Testis (tissue), 2 donors: ENCODE measurements at regions not wholly inside any gene's neighbourhood (a gene's known extent, or its start where the extent isn't known, plus 50 kb on each side); places are given as distances from the start of the nearest gene placed in this dataset.

Source experiments
- DNase-seq: peaks from one replicate; pipeline ENCODE4 v3.0.0-alpha.2; 2019
- H3K27ac ChIP-seq, 2 donors: fragments of 200-600 bp; sonication (generic); one replicate each; pipeline ENCODE4 v1.5.1; 2019
- H3K27me3 ChIP-seq: fragments of 200-600 bp; sonication (generic); one replicate; pipeline ENCODE4 v1.5.1; 2019
- H3K36me3 ChIP-seq: fragments of 200-600 bp; sonication (generic); one replicate; pipeline ENCODE4 v1.5.1; 2017; ENCODE audit warnings: low read depth; ENCODE audit errors: missing control alignments
- H3K4me1 ChIP-seq: fragments of 200-600 bp; sonication (generic); one replicate; pipeline ENCODE4 v1.5.1; 2019
- H3K4me3 ChIP-seq, 2 donors: fragments of 200-600 bp; sonication (generic); one replicate each; pipeline ENCODE4 v1.5.1; 2017 to 2019
- H3K9me3 ChIP-seq: fragments of 200-600 bp; sonication (generic); one replicate; pipeline ENCODE4 v1.5.1; 2017
- POLR2A ChIP-seq: fragments of 450-650 bp; IDR thresholded peaks from one replicate; pipeline ENCODE4 v1.6.1; 2017; ENCODE audit warnings: antibody characterized with exemption, mild to moderate bottlenecking, moderate library complexity
- WGBS, 2 donors: methylation state at CpG; one replicate each; pipeline ENCODE4 v1.1.5; 2018; 5-methylcytosine and 5-hydroxymethylcytosine counted together
- intact Hi-C: fragments of 100-400 bp; cut with DNase I; formaldehyde crosslinking; loops from one replicate; pipeline ENCODE4 v1.15.1; 2023; ENCODE audit warnings: low total_unique reads
- TF ChIP-seq, protein P1 (sequence below), 3 experiments: fragments of 450-650 bp in 2 of 3; fragments of 200-600 bp in 1 of 3; sonication (generic) in 1 of 3; IDR thresholded peaks; one replicate each; pipeline ENCODE4 v1.5.1; 2016 to 2019; ENCODE audit warnings: antibody characterized with exemption in 3 of 3, mild to moderate bottlenecking in 2 of 3, moderate library complexity in 1 of 3

DNA sequence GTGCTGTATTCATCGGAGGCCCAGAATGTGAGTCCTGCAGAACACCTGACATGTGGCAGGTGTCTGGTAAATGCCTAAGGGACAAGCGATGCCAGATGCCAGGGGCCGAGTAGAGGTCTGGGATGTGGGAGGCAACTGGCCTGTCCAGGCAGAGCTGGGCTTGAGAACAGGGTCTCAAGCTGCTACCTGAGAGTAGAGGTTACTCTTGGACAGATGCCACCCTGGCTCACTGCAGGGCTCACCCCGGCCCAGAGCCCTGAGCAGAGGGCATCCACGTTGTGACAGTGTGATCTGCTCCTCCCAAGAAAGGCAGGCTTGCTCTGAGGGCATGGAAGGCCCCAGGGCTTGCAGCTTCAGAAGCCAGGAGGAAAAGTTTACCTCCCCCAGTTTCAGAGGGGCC lies 692.0 kb upstream of the ID2 start:
- Histone ChIP-seq H3K27ac (no peak overlapping the region), H3K36me3 (no peaks in the 10 kb centered on the region), H3K27me3 (no peaks in the 10 kb centered on the region), H3K4me1 (no peaks in the 10 kb centered on the region), H3K9me3 (no peaks in the 10 kb centered on the region), H3K4me3 (no peak overlapping the region)
- intact Hi-C loops = no loop called here
- TF ChIP-seq, protein P1, sequence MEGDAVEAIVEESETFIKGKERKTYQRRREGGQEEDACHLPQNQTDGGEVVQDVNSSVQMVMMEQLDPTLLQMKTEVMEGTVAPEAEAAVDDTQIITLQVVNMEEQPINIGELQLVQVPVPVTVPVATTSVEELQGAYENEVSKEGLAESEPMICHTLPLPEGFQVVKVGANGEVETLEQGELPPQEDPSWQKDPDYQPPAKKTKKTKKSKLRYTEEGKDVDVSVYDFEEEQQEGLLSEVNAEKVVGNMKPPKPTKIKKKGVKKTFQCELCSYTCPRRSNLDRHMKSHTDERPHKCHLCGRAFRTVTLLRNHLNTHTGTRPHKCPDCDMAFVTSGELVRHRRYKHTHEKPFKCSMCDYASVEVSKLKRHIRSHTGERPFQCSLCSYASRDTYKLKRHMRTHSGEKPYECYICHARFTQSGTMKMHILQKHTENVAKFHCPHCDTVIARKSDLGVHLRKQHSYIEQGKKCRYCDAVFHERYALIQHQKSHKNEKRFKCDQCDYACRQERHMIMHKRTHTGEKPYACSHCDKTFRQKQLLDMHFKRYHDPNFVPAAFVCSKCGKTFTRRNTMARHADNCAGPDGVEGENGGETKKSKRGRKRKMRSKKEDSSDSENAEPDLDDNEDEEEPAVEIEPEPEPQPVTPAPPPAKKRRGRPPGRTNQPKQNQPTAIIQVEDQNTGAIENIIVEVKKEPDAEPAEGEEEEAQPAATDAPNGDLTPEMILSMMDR (IDR thresholded peaks at IDR 0.05) = no peak
- no peak for DNase-seq
- WGBS, 2 donors = 92 to 97% methylated on average over 4 to 5 of the region's 5 CpGs

GRCh38 chr2:7992612-7993602 lies 688.9 kb upstream of the ID2 start:
- H3K27me3 ChIP-seq = no peaks in the 10 kb centered on the region
- H3K9me3 ChIP-seq = no peaks in the 10 kb centered on the region
- DNase-seq = no peak
- peaks cover 4% of the 10 kb centered on the region for H3K4me1 ChIP-seq
- no peak for TF ChIP-seq POLR2A
- H3K27ac ChIP-seq = no peak overlapping the region
- intact Hi-C loops = no loop called here
- no peak overlapping the region for H3K4me3 ChIP-seq
- WGBS, 2 donors = 67 to 76% methylated on average over 5 of the region's 5 CpGs
- no peaks in the 10 kb centered on the region for H3K36me3 ChIP-seq

GRCh38 chr2:7994397-7994951 lies 687.4 kb upstream of the ID2 start:
- H3K9me3 ChIP-seq = no peaks in the 10 kb centered on the region
- no peak for TF ChIP-seq POLR2A
- TF ChIP-seq, protein P1 (IDR thresholded peaks at IDR 0.05) = no peak
- no peaks in the 10 kb centered on the region for H3K27me3 ChIP-seq
- H3K27ac ChIP-seq = no peak overlapping the region
- no peak overlapping the region for H3K4me3 ChIP-seq
- H3K36me3 ChIP-seq = no peaks in the 10 kb centered on the region
- intact Hi-C loops = no loop called here
- H3K4me1 ChIP-seq = peaks cover 4% of the 10 kb centered on the region
- peak; percentile 27 for DNase-seq
- WGBS, 2 donors = 17 to 25% methylated on average over 1 to 6 of the region's 6 CpGs

DNA sequence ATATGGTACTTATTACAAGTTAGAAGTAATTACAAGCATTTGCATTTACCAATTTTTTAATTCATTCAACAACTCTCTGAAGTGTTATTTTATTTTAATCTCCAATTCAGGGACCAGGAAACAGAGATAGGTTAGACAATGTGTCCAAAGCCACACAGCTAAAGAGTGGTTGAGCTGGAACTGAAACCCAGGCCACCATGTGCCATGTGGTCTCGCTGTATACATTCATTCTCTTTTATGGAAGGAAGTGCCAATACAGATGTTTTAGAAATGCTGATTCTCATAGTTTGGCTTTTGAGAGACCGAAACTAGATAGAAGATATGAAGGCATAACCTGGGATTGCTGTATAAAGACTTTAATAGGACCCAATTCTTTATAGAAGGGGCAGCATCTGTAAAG lies 684.6 kb upstream of the ID2 start:
- DNase-seq = no peak
- Histone ChIP-seq H3K27me3 (no peaks in the 10 kb centered on the region), H3K36me3 (no peaks in the 10 kb centered on the region), H3K4me3 (no peak overlapping the region), H3K9me3 (no peaks in the 10 kb centered on the region), H3K4me1 (peaks cover 4% of the 10 kb centered on the region), H3K27ac (no peak overlapping the region)
- intact Hi-C loops = no loop called here
- 95% methylated on average over 2 of the region's 2 CpGs for WGBS, 2 donors
- TF ChIP-seq, protein P1 (IDR thresholded peaks at IDR 0.05) = no peak
- TF ChIP-seq POLR2A = no peak

- H3K4me1 ChIP-seq = peaks cover 18% of the 10 kb centered on the region
- intact Hi-C loops = no loop called here
Observed at GRCh38 chr2:7999683-8000476, 682.0 kb upstream of the ID2 start.

More at GRCh38 chr2:7999683-8000476, 682.0 kb upstream of the ID2 start:
- WGBS, 2 donors = 88 to 91% methylated on average over 11 of the region's 11 CpGs
- Histone ChIP-seq H3K27me3 (no peaks in the 10 kb centered on the region), H3K36me3 (no peaks in the 10 kb centered on the region), H3K27ac (no peak overlapping the region), H3K4me3 (no peak overlapping the region), H3K9me3 (no peaks in the 10 kb centered on the region)
- DNase-seq = no peak
- TF ChIP-seq POLR2A = no peak
- TF ChIP-seq, protein P1 (IDR thresholded peaks at IDR 0.05) = no peak
